ENCODE measurements at regions not wholly inside any gene's neighbourhood (a gene's known extent, or its start where the extent isn't known, plus 50 kb on each side); places are given as distances from the start of the nearest gene placed in this dataset.

DNA sequence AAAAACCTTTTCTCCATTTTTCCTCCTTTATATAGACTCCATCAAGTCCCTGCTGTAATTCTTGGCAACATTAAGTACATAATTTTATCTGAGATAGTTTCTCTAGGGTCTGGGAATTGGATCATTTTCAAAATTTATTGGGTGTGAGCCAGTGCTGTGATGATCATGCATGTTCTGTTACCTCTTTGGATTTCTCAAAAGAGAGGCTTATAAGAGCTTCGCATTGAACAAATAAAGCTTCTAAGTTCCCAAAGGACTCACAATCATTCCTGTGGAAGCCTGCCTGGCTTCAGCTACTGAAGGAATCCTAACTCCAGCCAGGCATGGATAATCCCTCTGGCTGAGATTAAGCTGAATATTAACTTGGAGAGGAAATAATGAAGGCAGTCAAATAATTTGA is 208.5 kb downstream of the RAB38 start:
- Histone ChIP-seq H3K9me3 (no peaks in the 10 kb centered on the region), H3K27me3 (replicated peaks; ENCODE audit: insufficient read depth) (no peaks in the 10 kb centered on the region), H3K27ac (no peak overlapping the region), H3K4me3 (no peak overlapping the region), H3K36me3 (no peaks in the 10 kb centered on the region), H3K4me1 (ENCODE audit: control insufficient read depth in 1 of 2, low read depth in 2 of 2) (no peaks in the 10 kb centered on the region)
- ATAC-seq (ENCODE audit: insufficient number of reproducible peaks, low FRiP score, low read depth) (no peak), DNase-seq (ENCODE audit: low spot score) (no peak)
- TF ChIP-seq CTCF (IDR thresholded peaks at IDR 0.05): no peak

DNA sequence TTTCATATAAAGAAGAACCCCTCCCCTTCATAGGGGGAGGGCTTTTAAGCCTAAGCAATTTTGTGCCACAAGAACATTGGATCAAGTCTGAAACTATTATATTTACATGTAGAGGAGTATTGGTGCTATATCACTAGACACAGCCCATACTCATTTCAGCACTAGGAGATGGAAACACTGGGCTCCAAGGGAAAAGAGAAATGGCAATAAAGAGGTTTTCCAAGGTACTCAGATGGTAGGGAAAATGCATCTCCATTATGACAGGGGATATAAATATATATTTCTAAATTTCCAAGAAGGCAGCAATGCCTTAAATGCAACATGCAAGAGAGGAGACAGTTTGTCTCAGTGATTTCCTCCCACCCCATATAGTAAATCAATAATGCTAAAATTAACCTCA is 209.0 kb downstream of the RAB38 start:
- Histone ChIP-seq H3K27me3 (replicated peaks; ENCODE audit: insufficient read depth) (no peaks in the 10 kb centered on the region), H3K4me3 (no peak overlapping the region), H3K27ac (no peak overlapping the region), H3K9me3 (no peaks in the 10 kb centered on the region), H3K36me3 (no peaks in the 10 kb centered on the region), H3K4me1 (ENCODE audit: control insufficient read depth in 1 of 2, low read depth in 2 of 2) (no peaks in the 10 kb centered on the region)
- ATAC-seq (ENCODE audit: insufficient number of reproducible peaks, low FRiP score, low read depth) (no peak), DNase-seq (ENCODE audit: low spot score) (no peak)
- no peak for TF ChIP-seq CTCF (IDR thresholded peaks at IDR 0.05)

DNA sequence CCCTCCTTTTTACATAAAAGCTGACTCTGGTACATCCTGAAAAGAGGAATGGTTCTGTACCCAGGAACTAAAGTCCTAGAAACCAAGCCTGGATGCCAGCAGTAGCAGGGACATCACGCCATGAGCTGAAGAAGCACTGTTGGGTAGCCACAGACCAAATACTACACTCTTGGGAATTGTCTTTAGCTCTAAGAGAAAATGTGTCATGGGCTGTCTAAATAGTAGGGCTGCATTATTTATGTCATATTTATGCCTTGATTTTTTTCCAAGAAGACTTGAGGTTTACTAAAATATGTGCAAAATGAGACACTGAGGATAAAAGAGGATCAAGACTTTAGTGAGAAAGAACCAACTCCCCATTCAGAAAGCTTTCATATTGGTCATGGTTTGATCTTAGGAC is 213.6 kb downstream of the RAB38 start:
- H3K4me3 ChIP-seq: no peak overlapping the region
- ATAC-seq (ENCODE audit: insufficient number of reproducible peaks, low FRiP score, low read depth) (no peak), DNase-seq (ENCODE audit: low spot score) (no peak)
- TF ChIP-seq CTCF (IDR thresholded peaks at IDR 0.05): no peak
- no peaks in the 10 kb centered on the region for H3K27me3 ChIP-seq (replicated peaks; ENCODE audit: insufficient read depth)
- H3K9me3 ChIP-seq: no peaks in the 10 kb centered on the region
- H3K4me1 ChIP-seq (ENCODE audit: control insufficient read depth in 1 of 2, low read depth in 2 of 2): no peaks in the 10 kb centered on the region
- no peak overlapping the region for H3K27ac ChIP-seq
- no peaks in the 10 kb centered on the region for H3K36me3 ChIP-seq

DNA sequence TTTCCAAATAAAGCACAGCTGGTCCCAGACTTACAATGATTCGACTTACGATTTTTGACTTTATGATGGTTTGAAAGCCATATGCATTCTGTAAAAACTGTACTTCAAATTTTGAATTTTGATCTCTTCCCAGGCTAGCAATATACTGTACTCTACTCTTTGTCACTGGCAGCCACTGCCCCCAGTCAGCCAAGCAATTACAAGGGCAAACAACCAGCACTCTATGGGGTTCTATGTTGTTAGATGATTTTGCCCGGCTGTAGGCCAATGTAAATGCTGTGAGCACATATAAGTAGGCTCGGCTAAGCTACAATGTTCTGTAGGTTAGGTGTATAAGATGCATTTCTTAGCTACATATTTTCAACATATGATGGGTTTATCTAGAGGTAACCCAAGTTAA is 217.3 kb downstream of the RAB38 start:
- Histone ChIP-seq H3K27ac (no peak overlapping the region), H3K27me3 (replicated peaks; ENCODE audit: insufficient read depth) (no peaks in the 10 kb centered on the region), H3K4me3 (no peak overlapping the region), H3K4me1 (ENCODE audit: control insufficient read depth in 1 of 2, low read depth in 2 of 2) (no peaks in the 10 kb centered on the region), H3K36me3 (no peaks in the 10 kb centered on the region), H3K9me3 (no peaks in the 10 kb centered on the region)
- no peak for TF ChIP-seq CTCF (IDR thresholded peaks at IDR 0.05)
- no peak for DNase-seq (ENCODE audit: low spot score)
- ATAC-seq (ENCODE audit: insufficient number of reproducible peaks, low FRiP score, low read depth): no peak

DNA sequence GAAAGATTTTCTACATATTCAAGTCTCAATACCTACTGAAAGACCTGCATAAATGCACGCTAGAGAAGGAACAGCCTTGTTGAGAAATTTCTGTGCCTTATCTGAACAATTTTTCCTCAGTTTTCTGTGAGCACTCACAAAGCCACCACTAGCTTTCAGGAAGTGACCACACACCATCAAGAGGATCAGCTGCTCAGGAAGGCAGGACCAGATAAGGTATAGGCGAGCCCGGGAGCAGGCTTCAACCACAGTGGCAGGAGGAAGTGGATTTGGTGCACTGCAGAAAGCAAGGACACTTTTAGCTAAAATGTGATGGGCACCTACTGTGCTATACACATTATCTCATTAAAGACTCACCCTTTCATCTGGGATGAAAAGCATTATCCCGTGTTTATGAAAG is 220.8 kb downstream of the RAB38 start:
- no peaks in the 10 kb centered on the region for H3K9me3 ChIP-seq
- no peaks in the 10 kb centered on the region for H3K36me3 ChIP-seq
- H3K27me3 ChIP-seq (replicated peaks; ENCODE audit: insufficient read depth): no peaks in the 10 kb centered on the region
- DNase-seq (ENCODE audit: low spot score) (no peak), ATAC-seq (ENCODE audit: insufficient number of reproducible peaks, low FRiP score, low read depth) (no peak)
- no peaks in the 10 kb centered on the region for H3K4me1 ChIP-seq (ENCODE audit: control insufficient read depth in 1 of 2, low read depth in 2 of 2)
- no peak for TF ChIP-seq CTCF (IDR thresholded peaks at IDR 0.05)
- H3K27ac ChIP-seq: no peak overlapping the region
- H3K4me3 ChIP-seq: no peak overlapping the region
